GM19193 (cell line): ENCODE measurements at regions not wholly inside any gene's neighbourhood (a gene's known extent, or its start where the extent isn't known, plus 50 kb on each side); places are given as distances from the start of the nearest gene placed in this dataset.

ENCODE experiments used
- POLR2A ChIP-seq: IDR thresholded peaks from 4 replicates; pipeline ENCODE4 v1.6.1; 2011; ENCODE audit not compliant: insufficient read depth, insufficient read length; ENCODE audit errors: extremely low read depth

DNA sequence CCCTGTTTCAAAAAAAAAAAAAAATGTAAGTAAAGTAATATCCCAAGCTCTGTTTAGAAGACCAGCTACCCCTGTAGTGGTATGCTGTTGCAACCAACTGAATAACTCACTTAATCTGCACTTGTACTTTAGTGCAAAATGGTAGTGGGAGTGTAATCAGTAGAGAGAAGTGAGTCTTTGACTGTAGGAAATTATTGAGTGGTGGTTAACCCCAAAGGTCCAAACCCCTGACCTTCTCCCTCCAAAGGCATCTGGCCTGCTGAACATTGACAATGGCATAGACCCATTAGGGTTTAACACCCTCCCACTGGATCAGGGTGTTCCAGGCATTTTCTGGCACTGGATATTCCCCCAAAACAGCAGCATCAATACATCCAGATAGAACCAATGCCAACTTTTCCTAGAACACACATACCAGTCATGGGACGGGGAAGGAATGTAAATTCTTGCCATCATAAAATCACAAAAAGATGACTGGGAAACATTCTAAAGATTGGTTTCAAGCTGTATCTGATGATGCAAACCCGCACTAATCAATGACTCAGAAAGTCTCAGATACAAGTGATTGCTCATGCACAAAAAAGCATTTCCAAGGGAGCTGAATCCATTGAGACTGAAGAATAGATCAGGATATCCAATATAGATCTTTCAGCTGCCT, 110.3 kb downstream of the MRPL39 start:
- TF ChIP-seq POLR2A: no peak

DNA sequence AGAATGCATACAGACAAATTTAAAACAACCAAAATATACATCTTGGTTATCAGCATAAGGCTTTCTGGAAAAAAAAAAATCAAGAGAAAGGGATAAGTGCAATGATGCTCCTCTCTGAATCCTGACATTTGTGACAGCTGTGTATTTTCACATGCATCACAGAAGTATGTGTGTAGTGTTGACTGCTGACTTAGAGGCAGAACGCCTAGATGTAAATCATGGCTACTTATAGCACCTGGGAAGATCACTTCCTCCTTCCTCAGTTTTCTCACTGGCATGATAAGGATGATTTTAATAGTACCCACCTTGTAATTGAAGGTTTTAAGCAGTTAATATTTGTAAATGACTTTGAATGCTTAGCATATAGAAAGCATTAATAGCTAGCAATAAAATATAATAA, 112.5 kb downstream of the MRPL39 start:
- no peak for TF ChIP-seq POLR2A

DNA sequence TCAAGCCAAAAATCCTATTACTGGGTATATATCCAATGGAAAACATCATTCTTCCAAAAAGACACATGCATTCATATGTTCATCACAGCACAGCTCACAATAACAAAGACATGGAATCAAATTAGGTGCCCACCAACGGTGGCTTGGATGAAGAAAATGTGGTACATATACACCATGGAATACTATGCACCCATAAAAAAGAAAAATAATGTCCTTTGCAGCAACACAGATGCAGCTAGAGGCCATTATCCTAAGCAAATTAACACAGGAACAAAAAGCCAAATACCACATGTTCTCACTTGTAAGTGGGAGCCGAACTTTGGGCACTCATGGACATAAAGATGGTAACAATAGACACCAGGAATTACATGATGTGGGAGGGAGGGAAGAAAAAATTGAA, 113.6 kb downstream of the MRPL39 start:
- no peak for TF ChIP-seq POLR2A

DNA sequence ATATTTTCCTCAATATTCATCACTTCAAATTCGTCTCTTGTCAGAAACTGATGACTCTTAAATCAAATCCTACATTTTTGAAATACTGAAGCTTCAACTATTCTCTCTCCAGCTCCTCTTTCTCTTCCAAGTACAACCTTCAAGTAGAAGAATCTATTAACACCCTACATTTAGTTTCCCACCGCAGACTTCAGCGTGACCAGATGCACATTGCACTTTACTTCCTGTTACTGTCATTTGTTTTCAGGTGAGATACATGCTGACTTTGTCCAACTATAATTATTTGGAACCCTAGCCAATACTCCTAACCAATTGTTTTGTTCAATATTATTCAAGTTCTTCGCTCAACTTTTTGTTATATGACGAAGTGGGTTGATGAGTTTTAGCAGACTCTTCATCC, 116.0 kb downstream of the MRPL39 start:
- TF ChIP-seq POLR2A: no peak

DNA sequence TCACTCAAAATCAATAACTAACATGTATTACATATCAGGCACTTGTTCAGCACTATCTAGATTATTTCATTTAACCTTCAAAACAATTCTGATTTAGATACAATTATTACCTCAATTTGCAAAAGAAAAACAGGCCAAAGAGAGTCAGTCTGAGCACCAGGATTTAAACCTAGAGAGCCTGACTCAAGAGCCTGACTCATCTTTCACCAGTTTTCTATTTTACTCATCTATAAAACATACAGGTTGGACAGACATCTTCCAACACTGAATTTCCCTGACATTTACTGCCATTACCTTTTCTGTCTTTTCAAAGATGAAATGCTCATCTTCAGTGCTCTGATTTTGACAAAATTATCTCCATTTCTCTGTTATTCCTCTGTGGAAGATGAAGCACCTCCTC, 116.5 kb downstream of the MRPL39 start:
- TF ChIP-seq POLR2A: no peak

DNA sequence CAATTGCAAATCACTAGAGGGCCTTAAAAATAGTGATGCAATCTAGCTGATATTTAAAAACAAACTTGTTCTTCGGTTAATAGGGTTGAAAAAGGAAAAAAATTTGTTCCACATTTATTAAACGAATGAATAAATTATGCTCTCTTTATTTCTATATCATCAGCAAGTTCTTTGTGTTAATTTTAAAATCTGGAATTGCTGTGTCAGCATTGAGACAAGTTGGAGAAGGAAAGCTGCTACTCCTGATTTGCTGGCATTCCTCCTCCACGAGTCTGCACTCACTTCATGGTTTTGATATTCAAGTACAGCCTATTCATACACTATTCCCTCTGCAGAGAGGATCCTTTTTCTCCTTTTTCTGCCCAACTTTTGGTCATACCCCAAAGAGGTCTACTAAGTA, 117.6 kb downstream of the MRPL39 start:
- no peak for TF ChIP-seq POLR2A

DNA sequence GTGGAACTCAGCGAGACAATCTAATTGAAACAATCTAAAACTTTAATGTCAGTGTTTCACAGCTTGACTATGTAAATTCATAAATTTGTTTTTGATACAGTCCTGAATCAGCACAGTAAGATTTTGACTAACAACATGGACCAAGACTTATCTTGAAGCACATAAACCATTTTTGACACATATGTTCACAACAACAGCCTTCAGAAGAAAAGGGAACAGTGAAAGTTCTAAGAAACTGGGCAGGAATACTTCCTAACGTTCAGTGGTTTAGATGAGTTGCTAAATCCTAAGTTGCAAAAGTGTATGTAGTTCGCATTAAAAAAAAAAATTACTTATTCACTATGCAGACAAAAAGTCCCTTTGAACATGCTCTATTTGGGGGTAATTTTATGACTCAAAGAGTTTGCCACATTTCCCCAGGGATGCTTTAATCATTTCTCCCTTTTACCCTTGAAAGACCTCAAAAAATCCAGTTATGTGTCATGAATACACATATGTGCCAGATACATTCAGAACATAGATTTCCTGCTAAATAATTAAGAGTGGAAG, 120.2 kb downstream of the MRPL39 start:
- TF ChIP-seq POLR2A: no peak

DNA sequence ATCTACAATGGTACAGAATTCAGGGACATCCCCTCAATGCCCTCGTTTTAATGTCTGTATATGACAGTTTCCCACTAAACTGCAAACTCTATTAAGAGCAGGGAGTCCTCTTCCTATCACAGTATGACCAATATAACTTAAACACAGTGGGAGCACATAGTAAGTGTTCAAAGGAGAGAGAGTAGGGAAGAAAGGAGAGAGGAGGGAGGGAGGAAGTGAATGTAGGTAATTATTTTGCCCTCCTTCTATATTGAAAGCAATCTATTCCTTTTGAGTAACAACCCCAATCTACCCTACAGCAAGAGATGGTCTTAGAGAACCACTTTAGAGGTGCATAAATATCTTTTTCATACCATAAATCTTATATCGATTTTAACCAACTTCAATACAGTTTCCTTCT, 121.4 kb downstream of the MRPL39 start:
- no peak for TF ChIP-seq POLR2A

DNA sequence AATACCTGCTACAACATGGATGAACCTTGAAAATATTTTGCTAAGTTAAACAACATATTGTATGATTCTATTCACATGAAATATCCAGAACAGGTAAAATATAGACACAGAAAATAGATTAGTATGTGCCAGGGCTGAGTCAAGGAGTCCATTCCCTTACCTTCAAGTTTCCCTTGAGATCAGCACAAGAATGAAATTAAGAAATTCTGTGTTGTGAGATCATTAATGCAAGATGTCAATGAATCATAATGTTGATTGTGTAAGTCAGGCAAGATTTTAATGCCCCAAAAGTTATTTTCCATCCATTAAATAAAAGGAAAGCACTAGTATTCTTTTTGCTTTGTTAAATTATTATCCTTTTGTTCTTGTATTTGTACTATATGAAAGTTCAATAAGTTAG, 139.4 kb downstream of the MRPL39 start:
- TF ChIP-seq POLR2A: no peak

DNA sequence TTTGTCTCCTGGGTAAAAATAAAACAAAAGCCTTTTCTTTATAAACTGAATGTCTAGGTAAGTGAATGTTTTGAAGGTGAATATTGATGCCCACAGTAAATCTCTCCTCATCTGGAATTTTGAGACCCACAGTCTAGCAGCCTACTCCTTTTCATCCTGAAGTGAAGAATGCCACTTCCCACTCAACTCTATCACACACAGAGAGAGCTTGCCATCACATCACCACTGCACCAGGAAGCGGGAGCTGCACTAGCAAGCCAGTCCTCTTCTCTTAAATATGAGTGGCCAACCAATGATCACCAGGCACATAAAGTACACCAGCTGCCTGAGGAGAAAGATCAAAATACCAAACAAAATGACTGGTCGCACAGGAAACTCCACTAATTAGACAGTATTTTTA, 140.8 kb downstream of the MRPL39 start:
- TF ChIP-seq POLR2A: peak; percentile 42

DNA sequence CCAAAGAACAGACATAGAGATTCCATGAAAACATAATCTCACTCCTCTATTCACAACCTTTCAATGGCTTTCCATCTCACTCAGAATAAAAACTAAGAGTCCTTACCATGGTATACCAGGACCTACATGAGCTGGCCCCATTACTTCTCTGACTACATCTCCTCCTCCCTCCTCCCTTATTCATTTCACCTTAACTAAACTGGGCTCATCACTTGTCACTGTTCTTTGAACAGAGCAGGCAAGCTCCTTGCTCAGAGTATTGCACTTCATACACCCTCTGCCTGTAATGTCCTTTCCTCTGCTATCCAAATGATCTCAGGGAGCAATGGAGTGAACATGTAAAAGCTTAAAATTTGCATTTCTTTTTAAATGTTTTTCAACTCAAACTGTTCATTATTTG, 142.0 kb downstream of the MRPL39 start:
- no peak for TF ChIP-seq POLR2A

DNA sequence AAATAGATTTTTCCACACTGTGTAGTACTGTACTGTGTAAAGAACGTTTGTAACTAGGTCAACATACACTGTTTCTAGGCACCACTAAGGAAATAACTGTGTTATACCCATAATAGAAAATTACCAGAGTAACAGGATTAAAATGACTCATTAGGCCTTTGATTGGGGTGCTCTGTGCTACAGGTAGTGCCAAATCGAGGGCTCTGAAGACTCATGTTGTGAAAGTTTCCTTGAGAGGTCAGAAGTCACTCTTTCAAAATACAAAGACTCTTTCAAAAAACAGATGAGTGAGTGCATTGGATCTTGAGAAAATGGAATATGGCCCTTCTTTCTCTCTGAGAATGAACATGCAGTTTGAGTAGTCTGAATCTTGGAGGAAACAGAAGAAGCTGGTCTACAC, 143.0 kb downstream of the MRPL39 start:
- no peak for TF ChIP-seq POLR2A

DNA sequence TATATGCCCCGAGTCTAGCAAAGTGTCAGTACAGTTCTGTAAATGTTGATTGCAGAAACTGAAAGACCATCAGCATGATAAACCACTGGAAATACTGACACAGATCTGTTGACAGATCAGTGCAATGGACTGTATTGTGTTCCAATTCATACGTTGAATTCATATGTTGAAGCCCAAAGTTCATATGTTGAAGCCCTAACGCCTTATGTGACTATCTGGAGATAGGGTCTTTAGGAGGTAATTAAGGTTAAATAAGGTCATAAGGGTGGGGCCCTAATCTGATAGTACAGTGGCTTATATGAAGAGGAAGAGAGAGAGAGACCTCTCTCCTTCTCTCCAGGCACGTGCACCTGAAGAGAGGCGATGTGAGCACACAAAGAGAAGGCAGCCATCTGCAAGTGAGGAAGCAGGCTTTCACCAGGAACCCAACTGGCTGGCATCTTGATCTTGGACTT, 144.7 kb downstream of the MRPL39 start:
- peak; percentile 27 for TF ChIP-seq POLR2A

DNA sequence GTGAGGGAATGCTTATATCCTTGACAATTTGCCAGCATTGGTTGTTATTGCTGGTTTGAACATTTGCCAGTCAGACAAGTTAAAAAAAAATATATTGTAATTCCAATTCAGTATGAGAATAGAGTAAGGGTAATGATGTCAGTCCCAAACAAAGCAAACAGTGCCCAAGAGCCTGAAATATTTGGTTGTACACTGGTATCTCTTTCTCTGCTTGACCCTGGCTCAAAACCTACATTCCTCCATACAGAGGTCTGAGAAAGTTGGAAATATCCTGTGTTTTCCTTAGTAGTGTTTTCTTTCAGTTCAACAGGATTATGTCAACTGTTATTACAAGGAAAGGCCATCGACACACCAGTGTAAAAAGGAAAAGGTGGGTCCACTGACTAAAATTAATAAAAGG, 145.6 kb downstream of the MRPL39 start:
- TF ChIP-seq POLR2A: no peak

DNA sequence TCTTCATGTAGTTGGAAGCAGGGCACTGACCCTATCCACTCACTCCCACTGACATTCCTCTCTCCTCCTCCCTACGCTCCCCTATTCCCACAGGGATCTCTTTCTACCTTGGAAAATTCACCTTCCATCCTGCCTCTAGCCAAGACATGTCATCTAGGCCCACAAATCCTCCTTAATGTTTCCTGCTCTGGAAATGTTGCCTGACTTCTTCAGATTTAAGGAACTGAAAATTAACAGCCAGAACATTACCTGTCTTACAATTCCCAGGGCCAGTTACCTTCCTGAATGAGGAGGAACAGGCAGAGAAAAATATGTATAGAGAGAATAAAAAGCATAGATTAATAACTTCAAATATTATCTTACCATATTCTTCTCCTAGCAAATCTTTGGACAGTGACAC, 147.3 kb downstream of the MRPL39 start:
- TF ChIP-seq POLR2A: no peak

DNA sequence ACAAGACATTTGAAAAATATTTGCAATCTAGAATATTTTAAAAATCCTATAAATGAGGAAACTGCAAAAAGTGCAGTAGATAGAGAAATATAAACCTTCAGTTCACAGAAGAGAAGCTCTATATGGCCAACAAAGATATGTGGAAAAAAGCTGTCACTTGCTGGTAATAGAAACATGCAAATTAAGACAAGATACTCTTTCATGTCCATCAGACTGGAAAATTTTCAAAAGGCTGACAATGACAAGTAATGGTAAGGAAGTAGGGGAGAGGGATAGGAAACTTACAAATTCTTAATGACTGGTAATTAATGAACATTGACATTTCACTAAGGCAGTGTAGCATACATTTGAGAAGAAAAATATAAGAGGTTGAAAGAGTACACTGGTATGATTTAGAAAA, 147.9 kb downstream of the MRPL39 start:
- peak; percentile 25 for TF ChIP-seq POLR2A

DNA sequence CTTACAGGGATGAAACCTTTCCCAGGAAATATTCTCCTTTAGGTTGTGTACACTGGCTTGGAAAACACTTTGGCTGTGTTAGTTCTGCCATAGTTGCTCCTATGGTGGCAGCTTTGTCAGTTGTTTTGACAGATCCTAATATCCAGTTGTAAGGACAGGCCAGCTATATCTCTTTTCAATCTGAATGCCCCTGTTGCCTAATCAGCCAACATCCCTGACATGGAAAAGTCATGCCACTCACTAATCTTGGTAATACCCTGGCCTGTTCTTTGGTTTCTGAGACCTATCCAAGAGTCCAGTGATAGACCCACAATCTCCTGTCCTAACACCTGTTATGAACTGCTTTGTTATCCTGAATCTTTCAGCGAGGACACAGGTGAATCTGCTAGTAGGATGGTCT, 148.8 kb downstream of the MRPL39 start:
- no peak for TF ChIP-seq POLR2A
